Panc1 (cell line): ENCODE measurements at regions not wholly inside any gene's neighbourhood (a gene's known extent, or its start where the extent isn't known, plus 50 kb on each side); places are given as distances from the start of the nearest gene placed in this dataset.

Experiments
- ATAC-seq: fragments of 200-7000 bp; cut with Tn5 transposase; 2 replicates; pipeline ENCODE4 v1.9.1; 2020; ENCODE audit warnings: mild to moderate bottlenecking, moderate library complexity
- BruUV-seq: library from RNA; stranded (reverse); fragments of 400-500 nt; replicated peaks from 2 replicates; lab custom pipeline; 2021; lab: Mats Ljungman, UMichigan
- CTCF ChIA-PET: fragments of 300-600 bp; sonication (Branson Sonifier 250); formaldehyde crosslinking; loops from one replicate; lab custom pipeline; 2022; ENCODE audit warnings: antibody characterized with exemption; lab: Charles Lee
- POLR2A ChIA-PET: fragments of 300-600 bp; sonication (Branson Sonifier 250); formaldehyde crosslinking; loops from one replicate; lab custom pipeline; 2022; ENCODE audit warnings: antibody characterized with exemption; lab: Charles Lee
- DNase-seq: peaks from one replicate; pipeline ENCODE4 v3.0.0-alpha.2; 2010; ENCODE audit warnings: low read depth, low spot score
- H3K27ac ChIP-seq: 2 replicates; pipeline ENCODE4 v1.5.1; 2011; ENCODE audit warnings: mild to moderate bottlenecking, low read length, inconsistent platforms
- H3K27me3 ChIP-seq: fragments of 200-500 bp; sonication (Bioruptor generic); 2 replicates; pipeline ENCODE4 v1.6.0; 2014; ENCODE audit warnings: low read length, inconsistent platforms; ENCODE audit not compliant: control insufficient read depth, insufficient read depth
- H3K36me3 ChIP-seq: fragments of 200-500 bp; sonication (Bioruptor generic); 2 replicates; pipeline ENCODE4 v1.5.1; 2014; ENCODE audit warnings: inconsistent platforms, mild to moderate bottlenecking, low read length, moderate library complexity; ENCODE audit not compliant: control insufficient read depth, insufficient read depth
- H3K4me1 ChIP-seq: 2 replicates; pipeline ENCODE4 v1.5.1; 2011; ENCODE audit warnings: inconsistent platforms, mild to moderate bottlenecking, low read length, moderate library complexity; ENCODE audit not compliant: control insufficient read depth, insufficient read depth
- H3K4me3 ChIP-seq, 2 experiments: 2 replicates each; pipeline ENCODE4 v1.5.1; 2011 to 2012; ENCODE audit warnings: low read depth in 2 of 2, low read length in 2 of 2, mild to moderate bottlenecking in 2 of 2, inconsistent platforms in 1 of 2, moderate library complexity in 1 of 2
- H3K9me3 ChIP-seq: fragments of 200-500 bp; sonication (Bioruptor generic); 2 replicates; pipeline ENCODE4 v1.5.1; 2014; ENCODE audit warnings: low read depth, mild to moderate bottlenecking, inconsistent platforms, low read length, moderate library complexity; ENCODE audit not compliant: control insufficient read depth, insufficient read depth
- CTCF ChIP-seq: fragments of 450-650 bp; IDR thresholded peaks from 2 replicates; pipeline ENCODE4 v1.5.1; 2017; ENCODE audit warnings: mild to moderate bottlenecking
- POLR2AphosphoS5 ChIP-seq: IDR thresholded peaks from 2 replicates; pipeline ENCODE4 v1.6.1; 2012; ENCODE audit warnings: mild to moderate bottlenecking, low read depth, low read length, moderate library complexity
- SIN3A ChIP-seq: IDR thresholded peaks from 2 replicates; pipeline ENCODE4 v1.6.1; 2012; ENCODE audit warnings: low read depth, mild to moderate bottlenecking, low read length, moderate library complexity, borderline replicate concordance; ENCODE audit not compliant: insufficient read depth
- TCF7L2 ChIP-seq: IDR thresholded peaks from 2 replicates; pipeline ENCODE4 v1.6.1; 2011; ENCODE audit warnings: mild to moderate bottlenecking, low read depth, low read length, inconsistent platforms
- in situ Hi-C: cut with HindIII; loops from 2 replicates; pipeline ENCODE4 v1.10.0; 2016; ENCODE audit warnings: low sequenced_read_pairs, low pct_unique_long_range_greater_than_20kb
- intact Hi-C: fragments of 100-400 bp; cut with micrococcal nuclease; formaldehyde crosslinking; loops from one replicate; pipeline ENCODE4 v1.10.0; 2022; ENCODE audit not compliant: unreplicated experiment
- TF ChIP-seq, protein P1 (sequence below), 2 experiments: IDR thresholded peaks; 2 replicates each; pipeline ENCODE4 v1.6.1; 2011 to 2012; ENCODE audit warnings: low read depth in 2 of 2, control low read depth in 1 of 2, low read length in 1 of 2, mild to moderate bottlenecking in 1 of 2, moderate library complexity in 1 of 2; ENCODE audit not compliant: insufficient read depth in 1 of 2

DNA sequence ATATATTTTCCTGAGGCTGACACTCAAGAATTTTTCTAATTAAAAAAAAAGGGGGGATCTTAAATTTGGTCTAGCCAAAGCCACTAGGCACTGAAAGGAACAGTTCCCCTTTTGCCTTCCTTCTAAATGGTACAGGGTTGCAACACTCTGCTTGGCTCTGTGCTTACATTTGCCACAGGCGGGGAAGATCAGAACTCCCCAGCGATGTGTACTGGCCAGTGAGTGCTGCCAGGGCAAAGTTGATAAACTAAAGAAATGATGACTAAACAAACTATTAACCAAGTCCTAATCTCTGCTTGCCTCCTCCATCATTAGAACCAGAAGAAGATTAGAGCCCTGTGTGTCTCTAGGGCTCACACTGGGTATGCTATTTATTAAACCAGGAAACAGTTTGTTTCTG, 75.3 kb upstream of the SCEL start:
- no peaks in the 10 kb centered on the region for H3K36me3 ChIP-seq
- H3K27me3 ChIP-seq, result peaks cover 6% of the 10 kb centered on the region
- H3K27ac ChIP-seq, result no peak overlapping the region
- intact Hi-C loops, result no loop called here
- TF ChIP-seq, protein P1, sequence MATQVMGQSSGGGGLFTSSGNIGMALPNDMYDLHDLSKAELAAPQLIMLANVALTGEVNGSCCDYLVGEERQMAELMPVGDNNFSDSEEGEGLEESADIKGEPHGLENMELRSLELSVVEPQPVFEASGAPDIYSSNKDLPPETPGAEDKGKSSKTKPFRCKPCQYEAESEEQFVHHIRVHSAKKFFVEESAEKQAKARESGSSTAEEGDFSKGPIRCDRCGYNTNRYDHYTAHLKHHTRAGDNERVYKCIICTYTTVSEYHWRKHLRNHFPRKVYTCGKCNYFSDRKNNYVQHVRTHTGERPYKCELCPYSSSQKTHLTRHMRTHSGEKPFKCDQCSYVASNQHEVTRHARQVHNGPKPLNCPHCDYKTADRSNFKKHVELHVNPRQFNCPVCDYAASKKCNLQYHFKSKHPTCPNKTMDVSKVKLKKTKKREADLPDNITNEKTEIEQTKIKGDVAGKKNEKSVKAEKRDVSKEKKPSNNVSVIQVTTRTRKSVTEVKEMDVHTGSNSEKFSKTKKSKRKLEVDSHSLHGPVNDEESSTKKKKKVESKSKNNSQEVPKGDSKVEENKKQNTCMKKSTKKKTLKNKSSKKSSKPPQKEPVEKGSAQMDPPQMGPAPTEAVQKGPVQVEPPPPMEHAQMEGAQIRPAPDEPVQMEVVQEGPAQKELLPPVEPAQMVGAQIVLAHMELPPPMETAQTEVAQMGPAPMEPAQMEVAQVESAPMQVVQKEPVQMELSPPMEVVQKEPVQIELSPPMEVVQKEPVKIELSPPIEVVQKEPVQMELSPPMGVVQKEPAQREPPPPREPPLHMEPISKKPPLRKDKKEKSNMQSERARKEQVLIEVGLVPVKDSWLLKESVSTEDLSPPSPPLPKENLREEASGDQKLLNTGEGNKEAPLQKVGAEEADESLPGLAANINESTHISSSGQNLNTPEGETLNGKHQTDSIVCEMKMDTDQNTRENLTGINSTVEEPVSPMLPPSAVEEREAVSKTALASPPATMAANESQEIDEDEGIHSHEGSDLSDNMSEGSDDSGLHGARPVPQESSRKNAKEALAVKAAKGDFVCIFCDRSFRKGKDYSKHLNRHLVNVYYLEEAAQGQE (IDR thresholded peaks at IDR 0.05; ENCODE audit: insufficient read depth in 1 of 2, low read depth in 2 of 2, low read length in 1 of 2), result no peak
- no peak for TF ChIP-seq CTCF
- no peak for TF ChIP-seq SIN3A
- no peak for TF ChIP-seq POLR2AphosphoS5
- no peak for TF ChIP-seq TCF7L2
- H3K4me1 ChIP-seq, result no peaks in the 10 kb centered on the region
- in situ Hi-C loops, result no loop called here
- H3K4me3 ChIP-seq, result no peak overlapping the region
- no TSS peak for BruUV-seq
- DNase-seq (no peak), ATAC-seq (no peak)
- no peaks in the 10 kb centered on the region for H3K9me3 ChIP-seq
- ChIA-PET CTCF (no interaction called here), POLR2A (no interaction called here)

GRCh38 chr13:77459592-77459991, 75.9 kb upstream of the SCEL start:
- intact Hi-C loops, result no loop called here
- in situ Hi-C loops, result no loop called here
- Histone ChIP-seq H3K27ac (no peak overlapping the region), H3K4me1 (no peaks in the 10 kb centered on the region), H3K4me3 (no peak overlapping the region), H3K36me3 (no peaks in the 10 kb centered on the region), H3K9me3 (no peaks in the 10 kb centered on the region), H3K27me3 (peaks cover 6% of the 10 kb centered on the region)
- TF ChIP-seq, protein P1 (IDR thresholded peaks at IDR 0.05; ENCODE audit: insufficient read depth in 1 of 2, low read depth in 2 of 2, low read length in 1 of 2), result no peak
- TF ChIP-seq POLR2AphosphoS5, result no peak
- DNase-seq, result no peak
- BruUV-seq, result no TSS peak
- CTCF ChIA-PET, result no interaction called here
- ATAC-seq, result no peak
- POLR2A ChIA-PET, result no interaction called here
